T-cell (primary cell): ENCODE measurements at regions not wholly inside any gene's neighbourhood (a gene's known extent, or its start where the extent isn't known, plus 50 kb on each side); places are given as distances from the start of the nearest gene placed in this dataset.

Experiments
- ATAC-seq, 4 experiments: fragments of 200-7000 bp in 3 of 4; fragments of 150-1000 bp in 1 of 4; cut with Tn5 transposase; replicated peaks in 1 of 4; 1 replicate in 3 of 4; 2 replicates in 1 of 4; pipeline ENCODE4 v1.10.0; 2021; ENCODE audit warnings: moderate library complexity in 3 of 4, mild to moderate bottlenecking in 2 of 4, moderate number of reproducible peaks in 1 of 4
- CTCF ChIA-PET, 2 donors: fragments of 300-600 bp; sonication (Branson Sonifier 250); formaldehyde crosslinking; loops; one replicate each; lab custom pipeline; 2022; ENCODE audit warnings: antibody characterized with exemption in 2 of 2; lab: Charles Lee
- POLR2A ChIA-PET, 2 donors: fragments of 300-600 bp; sonication (Branson Sonifier 250); formaldehyde crosslinking; loops; one replicate each; lab custom pipeline; 2022; ENCODE audit warnings: antibody characterized with exemption in 2 of 2; lab: Charles Lee
- DNase-seq, 35 experiments: peaks; one replicate each; pipeline versions ENCODE4 v3.0.0 to v3.0.0-alpha.2; 2013 to 2023
- H3K27ac ChIP-seq: one replicate; pipeline ENCODE4 v1.5.1; 2013; ENCODE audit warnings: low read length
- H3K27me3 ChIP-seq, 2 experiments: replicated peaks in 1 of 2; 1 replicate in 1 of 2; 2 replicates in 1 of 2; pipeline versions ENCODE4 v1.6.1 to v1.7.0; 2013; ENCODE audit warnings: low read length in 1 of 2, mixed read lengths in 1 of 2; ENCODE audit not compliant: control insufficient read depth in 2 of 2, insufficient read depth in 2 of 2; ENCODE audit errors: extremely low read depth in 1 of 2
- H3K36me3 ChIP-seq, 2 donors: 1 replicate in 1 of 2; 2 replicates in 1 of 2; pipeline versions ENCODE4 v1.6.1 to v1.7.0; 2013; ENCODE audit warnings: low read length in 1 of 2; ENCODE audit not compliant: control insufficient read depth in 2 of 2, insufficient read depth in 1 of 2; ENCODE audit errors: extremely low read depth in 1 of 2
- H3K4me1 ChIP-seq, 2 experiments: 1 replicate in 1 of 2; 2 replicates in 1 of 2; pipeline versions ENCODE4 v1.6.1 to v1.7.0; 2013; ENCODE audit warnings: low read length in 2 of 2, mixed read lengths in 1 of 2; ENCODE audit not compliant: insufficient read depth in 2 of 2, control insufficient read depth in 1 of 2; ENCODE audit errors: extremely low read depth in 1 of 2
- H3K4me3 ChIP-seq, 2 donors: 1 replicate in 1 of 2; 2 replicates in 1 of 2; pipeline versions ENCODE4 v1.5.1 to v1.7.0; 2013; ENCODE audit warnings: mild to moderate bottlenecking in 2 of 2, low read length in 1 of 2, moderate library complexity in 1 of 2; ENCODE audit not compliant: control insufficient read depth in 1 of 2; ENCODE audit errors: extremely low read depth in 1 of 2
- H3K9me3 ChIP-seq: 2 replicates; pipeline ENCODE4 v1.7.0; 2013
- H3K27ac Mint-ChIP-seq, 2 donors: one replicate each; pipeline ENCODE4 v1.8.0; 2020 to 2021; ENCODE audit warnings: mild to moderate bottlenecking in 2 of 2, mixed read lengths in 2 of 2
- H3K27me3 Mint-ChIP-seq, 2 donors: one replicate each; pipeline ENCODE4 v1.8.0; 2021 to 2022; ENCODE audit warnings: mixed read lengths in 2 of 2
- H3K36me3 Mint-ChIP-seq: one replicate; pipeline ENCODE4 v1.8.0; 2021; ENCODE audit warnings: mixed read lengths
- H3K4me1 Mint-ChIP-seq, 3 donors: one replicate each; pipeline ENCODE4 v1.8.0; 2020 to 2022; ENCODE audit warnings: mixed read lengths in 3 of 3, mild to moderate bottlenecking in 1 of 3
- H3K4me3 Mint-ChIP-seq, 3 donors: one replicate each; pipeline ENCODE4 v1.8.0; 2020 to 2022; ENCODE audit warnings: mild to moderate bottlenecking in 3 of 3, mixed read lengths in 3 of 3, moderate library complexity in 3 of 3
- H3K9me3 Mint-ChIP-seq, 3 donors: one replicate each; pipeline ENCODE4 v1.8.0; 2020 to 2022; ENCODE audit warnings: mixed read lengths in 3 of 3
- WGBS: methylation state at CpG from one replicate; pipeline ENCODE4 v1.1.5; 2013; ENCODE audit warnings: missing lambda C conversion rate; ENCODE audit not compliant: insufficient coverage; 5-methylcytosine and 5-hydroxymethylcytosine counted together

GRCh38 chr2:15681089-15681885 is 89.6 kb downstream of the DDX1 start:
- no peak overlapping the region for H3K4me3 ChIP-seq
- H3K4me1 Mint-ChIP-seq = no peaks in the 10 kb centered on the region
- H3K36me3 Mint-ChIP-seq = no peaks in the 10 kb centered on the region
- H3K4me3 Mint-ChIP-seq = no peak overlapping the region
- peaks cover 3 to 4% (median 4%) of the 10 kb centered on the region in 3 donors for H3K9me3 Mint-ChIP-seq
- no peak for DNase-seq
- ATAC-seq = no peak
- H3K36me3 ChIP-seq = no peaks in the 10 kb centered on the region
- no peaks in the 10 kb centered on the region for H3K27me3 ChIP-seq
- no peak overlapping the region for H3K27ac ChIP-seq
- H3K9me3 ChIP-seq = no peaks in the 10 kb centered on the region
- POLR2A ChIA-PET = no interaction called here
- no peaks in the 10 kb centered on the region for H3K4me1 ChIP-seq
- peaks cover 0 to 6% of the 10 kb centered on the region in 2 donors for H3K27me3 Mint-ChIP-seq
- CTCF ChIA-PET = no interaction called here
- H3K27ac Mint-ChIP-seq = no peak overlapping the region
- WGBS = no CpG with 5 or more reads among the region's 4 CpGs

GRCh38 chr2:15682354-15682753 is 90.7 kb downstream of the DDX1 start:
- Histone ChIP-seq H3K27me3 (no peaks in the 10 kb centered on the region), H3K4me1 (no peaks in the 10 kb centered on the region), H3K36me3 (no peaks in the 10 kb centered on the region), H3K27ac (no peak overlapping the region), H3K9me3 (no peaks in the 10 kb centered on the region), H3K4me3 (no peak overlapping the region)
- Mint-ChIP-seq H3K4me3 (no peak overlapping the region), H3K36me3 (no peaks in the 10 kb centered on the region), H3K27ac (no peak overlapping the region), H3K27me3 (peaks cover 0 to 6% of the 10 kb centered on the region in 2 donors), H3K9me3 (peaks cover 3 to 4% (median 4%) of the 10 kb centered on the region in 3 donors), H3K4me1 (no peaks in the 10 kb centered on the region)
- ChIA-PET CTCF (no interaction called here), POLR2A (no interaction called here)
- no CpG with 5 or more reads among the region's 4 CpGs for WGBS
- DNase-seq = no peak
- no peak for ATAC-seq

- POLR2A ChIA-PET = no interaction called here
- no peaks in the 10 kb centered on the region for H3K36me3 ChIP-seq
Observed at GRCh38 chr2:15684161-15685039, 92.7 kb downstream of the DDX1 start.

GRCh38 chr2:15685143-15685542 is 93.5 kb downstream of the DDX1 start:
- ChIA-PET POLR2A (no interaction called here), CTCF (no interaction called here)
- H3K27me3 Mint-ChIP-seq = peaks cover 0 to 17% of the 10 kb centered on the region in 2 donors
- no peaks in the 10 kb centered on the region for H3K4me1 Mint-ChIP-seq
- no peaks in the 10 kb centered on the region for H3K4me1 ChIP-seq
- peaks cover 0 to 13% of the 10 kb centered on the region in 2 experiments for H3K27me3 ChIP-seq
- no peaks in the 10 kb centered on the region for H3K36me3 Mint-ChIP-seq
- DNase-seq (no peak), ATAC-seq (no peak)
- H3K4me3 ChIP-seq = no peak overlapping the region
- H3K9me3 Mint-ChIP-seq = no peaks in the 10 kb centered on the region
- H3K4me3 Mint-ChIP-seq = no peak overlapping the region
- no peak overlapping the region for H3K27ac ChIP-seq
- H3K36me3 ChIP-seq = no peaks in the 10 kb centered on the region
- H3K27ac Mint-ChIP-seq = no peak overlapping the region
- 88% methylated on average over 6 of the region's 9 CpGs for WGBS
- no peaks in the 10 kb centered on the region for H3K9me3 ChIP-seq

More at GRCh38 chr2:15684161-15685039, 92.7 kb downstream of the DDX1 start:
- ATAC-seq = no peak
- DNase-seq = no peak
- H3K9me3 Mint-ChIP-seq = peaks cover 2 to 3% (median 3%) of the 10 kb centered on the region in 3 donors
- no peaks in the 10 kb centered on the region for H3K9me3 ChIP-seq
- H3K4me1 Mint-ChIP-seq = no peaks in the 10 kb centered on the region
- no peak overlapping the region for H3K27ac Mint-ChIP-seq
- H3K4me3 ChIP-seq = no peak overlapping the region
- no peak overlapping the region for H3K27ac ChIP-seq
- CTCF ChIA-PET = no interaction called here
- no peaks in the 10 kb centered on the region for H3K36me3 Mint-ChIP-seq
- 100% methylated on average over 1 of the region's 13 CpGs for WGBS
- peaks cover 0 to 7% of the 10 kb centered on the region in 2 experiments for H3K27me3 ChIP-seq
- H3K4me1 ChIP-seq = no peaks in the 10 kb centered on the region
- H3K27me3 Mint-ChIP-seq = peaks cover 0 to 12% of the 10 kb centered on the region in 2 donors
- H3K4me3 Mint-ChIP-seq = no peak overlapping the region

- 100% methylated on average over 2 of the region's 2 CpGs for WGBS
- CTCF ChIA-PET = no interaction called here
- ATAC-seq (no peak), DNase-seq (no peak)
- Histone ChIP-seq H3K27ac (no peak overlapping the region), H3K36me3 (no peaks in the 10 kb centered on the region), H3K4me3 (no peak overlapping the region), H3K4me1 (no peaks in the 10 kb centered on the region), H3K9me3 (no peaks in the 10 kb centered on the region), H3K27me3 (peaks cover 0 to 23% of the 10 kb centered on the region in 2 experiments)
- POLR2A ChIA-PET = no interaction called here
- no peak overlapping the region for H3K27ac Mint-ChIP-seq
- H3K4me1 Mint-ChIP-seq = no peaks in the 10 kb centered on the region
- no peaks in the 10 kb centered on the region for H3K9me3 Mint-ChIP-seq
- peaks cover 0 to 17% of the 10 kb centered on the region in 2 donors for H3K27me3 Mint-ChIP-seq
- no peak overlapping the region for H3K4me3 Mint-ChIP-seq
- H3K36me3 Mint-ChIP-seq = no peaks in the 10 kb centered on the region
Observed at GRCh38 chr2:15686643-15687042, 95.0 kb downstream of the DDX1 start.

- 33% methylated on average over 1 of the region's 1 CpG for WGBS
- no peak overlapping the region for H3K4me3 Mint-ChIP-seq
- peaks cover 0 to 17% of the 10 kb centered on the region in 2 donors for H3K27me3 Mint-ChIP-seq
- H3K4me3 ChIP-seq = no peak overlapping the region
- peaks cover 0 to 27% of the 10 kb centered on the region in 2 experiments for H3K27me3 ChIP-seq
- ATAC-seq (no peak), DNase-seq (no peak)
- H3K4me1 ChIP-seq = no peaks in the 10 kb centered on the region
- POLR2A ChIA-PET = no interaction called here
- CTCF ChIA-PET = no interaction called here
- H3K36me3 ChIP-seq = no peaks in the 10 kb centered on the region
- H3K27ac ChIP-seq = no peak overlapping the region
- H3K27ac Mint-ChIP-seq = no peak overlapping the region
- H3K9me3 ChIP-seq = no peaks in the 10 kb centered on the region
- H3K36me3 Mint-ChIP-seq = no peaks in the 10 kb centered on the region
- no peaks in the 10 kb centered on the region for H3K4me1 Mint-ChIP-seq
- no peaks in the 10 kb centered on the region for H3K9me3 Mint-ChIP-seq
Observed at GRCh38 chr2:15687243-15687642, 95.6 kb downstream of the DDX1 start.
